NCI-H82 treated with DMSO at 0.1 percent for 48 hours (cell line): ENCODE measurements at regions not wholly inside any gene's neighbourhood (a gene's known extent, or its start where the extent isn't known, plus 50 kb on each side); places are given as distances from the start of the nearest gene placed in this dataset.
"Not testable (repeated sequence)": the region's sequence is repeated elsewhere in the genome, so short reads cannot be mapped to it uniquely, and the experiment has no call there.

Source experiments
- DNase-seq: peaks from one replicate; lab custom pipeline; 2025; ENCODE audit not compliant: unreplicated experiment; lab: John Stamatoyannopoulos, UW

- DNase-seq = not testable (repeated sequence)
Measured at GRCh38 chr14:105707723-105708151, 181.4 kb downstream of the TMEM121 start.

GRCh38 chr14:105708251-105709134 is 182.1 kb downstream of the TMEM121 start:
- not testable (repeated sequence) for DNase-seq

- no peak for DNase-seq
Measured at GRCh38 chr14:105709281-105710118, 183.1 kb downstream of the TMEM121 start.

- no peak for DNase-seq
Measured at GRCh38 chr14:105710119-105711043, 184.0 kb downstream of the TMEM121 start.

- DNase-seq = no peak
Measured at GRCh38 chr14:105711044-105711620, 184.7 kb downstream of the TMEM121 start.

- no peak for DNase-seq
Measured at GRCh38 chr14:105711841-105712460, 185.6 kb downstream of the TMEM121 start.

- DNase-seq = not testable (repeated sequence)
Measured at GRCh38 chr14:105712670-105713069, 186.3 kb downstream of the TMEM121 start.

GRCh38 chr14:105713160-105713559 is 186.8 kb downstream of the TMEM121 start:
- not testable (repeated sequence) for DNase-seq

- DNase-seq = not testable (repeated sequence)
Measured at GRCh38 chr14:105713836-105714235, 187.5 kb downstream of the TMEM121 start.

- not testable (repeated sequence) for DNase-seq
Measured at GRCh38 chr14:105718787-105719186, 192.4 kb downstream of the TMEM121 start.

GRCh38 chr14:105720106-105720505 is 193.7 kb downstream of the TMEM121 start:
- not testable (repeated sequence) for DNase-seq

GRCh38 chr14:105720852-105721601 is 194.6 kb downstream of the TMEM121 start:
- DNase-seq = not testable (repeated sequence)

GRCh38 chr14:105721602-105721970 is 195.2 kb downstream of the TMEM121 start:
- not testable (repeated sequence) for DNase-seq

- DNase-seq = not testable (repeated sequence)
Measured at GRCh38 chr14:105721996-105722709, 195.8 kb downstream of the TMEM121 start.

- DNase-seq = not testable (repeated sequence)
Measured at GRCh38 chr14:105723271-105723670, 196.9 kb downstream of the TMEM121 start.

GRCh38 chr14:105723776-105724175 is 197.4 kb downstream of the TMEM121 start:
- not testable (repeated sequence) for DNase-seq

- not testable (repeated sequence) for DNase-seq
Measured at GRCh38 chr14:105729825-105730368, 203.5 kb downstream of the TMEM121 start.

- DNase-seq = not testable (repeated sequence)
Measured at GRCh38 chr14:105730731-105731130, 204.3 kb downstream of the TMEM121 start.
